Astrocyte of the cerebellum (primary cell): ENCODE measurements at regions not wholly inside any gene's neighbourhood (a gene's known extent, or its start where the extent isn't known, plus 50 kb on each side); places are given as distances from the start of the nearest gene placed in this dataset.
A peak's percentile ranks its signal among the peaks of the same experiment; 100 is the strongest.

ENCODE experiments used
- DNase-seq: peaks from one replicate; pipeline ENCODE4 v3.0.0-alpha.2; 2011; ENCODE audit warnings: low read depth
- H3K4me3 ChIP-seq: 2 replicates; pipeline ENCODE4 v1.5.1; 2011; ENCODE audit warnings: mild to moderate bottlenecking, low read depth, low read length, moderate library complexity
- CTCF ChIP-seq: IDR thresholded peaks from 2 replicates; pipeline ENCODE4 v1.5.1; 2012; ENCODE audit warnings: low read length, low read depth, moderate library complexity, mild to moderate bottlenecking; ENCODE audit errors: missing control alignments
- in situ Hi-C: cut with HindIII; loops from 2 replicates; pipeline ENCODE4 v1.10.0; 2017; ENCODE audit warnings: low sequenced_read_pairs

DNA sequence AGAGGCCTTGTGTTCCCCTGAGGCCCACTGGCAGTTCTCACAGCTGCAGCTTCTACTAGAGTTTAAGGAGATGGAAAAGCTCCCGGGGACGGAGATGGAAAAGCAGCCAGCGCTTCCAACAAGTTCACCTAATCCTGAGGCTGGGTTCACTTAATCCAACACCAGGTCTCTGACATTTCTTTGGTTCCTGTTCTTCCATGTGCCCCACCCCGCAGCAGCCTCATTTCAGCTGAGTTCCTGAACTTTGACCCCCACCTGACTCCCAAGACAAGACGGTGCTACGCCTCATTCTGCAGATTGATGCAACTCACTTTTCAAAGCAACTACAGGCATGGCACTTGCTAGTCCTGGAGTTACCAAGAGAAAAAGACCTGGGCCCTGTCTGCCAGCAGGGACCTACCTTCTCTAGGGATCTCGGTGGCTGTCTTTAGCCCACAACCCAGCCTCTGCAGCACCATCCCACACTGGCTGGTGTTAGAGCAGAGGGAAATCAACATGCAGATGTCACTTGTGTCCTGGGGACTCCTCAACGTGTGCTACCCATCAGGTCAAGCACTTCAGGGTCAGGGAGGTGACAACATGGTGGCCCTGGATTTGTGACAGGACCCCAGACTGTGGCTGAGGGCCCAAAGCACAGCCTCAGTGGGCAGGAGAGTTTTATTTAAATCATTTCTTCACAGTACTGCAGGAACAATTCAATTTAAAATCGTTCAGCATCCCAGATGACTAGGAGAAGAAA, 406.1 kb downstream of the VPS13C start:
- no peak for DNase-seq
- TF ChIP-seq CTCF, result no peak
- no peak overlapping the region for H3K4me3 ChIP-seq
- in situ Hi-C loops, result no loop called here

- no peak for DNase-seq
- no peak for TF ChIP-seq CTCF
- no peak overlapping the region for H3K4me3 ChIP-seq
- in situ Hi-C loops, result no loop called here
Observed at GRCh38 chr15:61653110-61653509, 407.1 kb downstream of the VPS13C start.

DNA sequence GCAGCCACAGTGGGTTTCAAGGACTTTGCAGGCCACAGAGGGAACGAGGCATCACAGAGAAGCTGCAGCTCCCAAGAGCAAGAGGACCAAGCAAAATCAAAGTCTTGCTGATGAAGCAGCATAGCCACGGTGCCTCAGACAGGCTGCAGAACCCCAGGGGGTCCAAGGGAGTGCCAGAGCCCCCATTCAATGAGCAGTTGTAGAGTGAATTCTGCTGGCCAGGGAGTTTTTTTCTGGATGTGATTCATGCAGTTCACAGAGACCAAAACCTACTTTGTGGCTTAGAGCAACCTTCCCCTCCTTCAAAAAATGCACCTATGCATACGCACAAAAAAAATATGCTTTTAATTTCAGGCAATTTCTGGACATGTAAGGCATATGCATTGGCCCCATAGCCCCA, 409.0 kb downstream of the VPS13C start:
- peak; percentile 68 for DNase-seq
- H3K4me3 ChIP-seq, result no peak overlapping the region
- in situ Hi-C loops, result no loop called here
- no peak for TF ChIP-seq CTCF

- in situ Hi-C loops, result no loop called here
- H3K4me3 ChIP-seq, result no peak overlapping the region
- no peak for DNase-seq
- TF ChIP-seq CTCF, result no peak
Observed at GRCh38 chr15:61649046-61649445, 411.2 kb downstream of the VPS13C start.

DNA sequence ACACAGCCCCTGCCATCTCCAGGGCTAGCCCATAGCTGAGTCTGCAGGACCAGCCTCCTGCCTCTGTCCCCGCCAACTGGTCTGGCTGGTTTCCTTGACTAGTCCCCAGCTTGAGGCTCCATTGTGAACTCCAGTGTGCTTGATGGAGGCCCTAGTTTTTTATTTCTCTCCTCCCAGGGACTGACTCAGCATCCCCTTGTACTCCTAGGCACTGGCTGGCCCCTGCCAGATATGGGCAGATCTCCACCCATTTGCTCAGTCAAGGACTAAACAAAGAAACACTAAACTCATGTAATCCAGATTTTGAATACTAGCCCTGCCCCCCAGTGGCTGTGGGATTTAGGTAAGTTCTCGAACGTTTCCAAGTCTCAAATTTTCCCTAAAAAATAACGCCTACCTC, 415.4 kb upstream of the RORA start:
- no peak overlapping the region for H3K4me3 ChIP-seq
- in situ Hi-C loops, result no loop called here
- DNase-seq, result no peak
- no peak for TF ChIP-seq CTCF

- TF ChIP-seq CTCF, result no peak
- no peak overlapping the region for H3K4me3 ChIP-seq
- no peak for DNase-seq
- in situ Hi-C loops, result no loop called here
Observed at GRCh38 chr15:61641645-61642044, 412.5 kb upstream of the RORA start.
